Activated T-cell treated with anti-CD3 and anti-CD28 coated beads for 48 hours (primary cell): ENCODE measurements at regions not wholly inside any gene's neighbourhood (a gene's known extent, or its start where the extent isn't known, plus 50 kb on each side); places are given as distances from the start of the nearest gene placed in this dataset.
"Not testable (repeated sequence)": the region's sequence is repeated elsewhere in the genome, so short reads cannot be mapped to it uniquely, and the experiment has no call there.

Source experiments
- DNase-seq: peaks from one replicate; pipeline ENCODE4 v3.0.0-alpha.2; 2020; ENCODE audit warnings: low read depth

GRCh38 chr21:38041493-38041892, 125.2 kb upstream of the KCNJ6 start:
- DNase-seq: no peak

GRCh38 chr21:38042246-38042645, 126.0 kb upstream of the KCNJ6 start:
- DNase-seq: no peak

- no peak for DNase-seq
These were observed 131.9 kb upstream of the KCNJ6 start for GRCh38 chr21:38048167-38048566.

GRCh38 chr21:38054334-38054733, 138.1 kb upstream of the KCNJ6 start:
- DNase-seq: no peak

- DNase-seq: no peak
These were observed 140.2 kb upstream of the KCNJ6 start for GRCh38 chr21:38056481-38056880.

GRCh38 chr21:38057626-38058025, 141.4 kb upstream of the KCNJ6 start:
- DNase-seq: no peak

GRCh38 chr21:38060533-38060932, 144.3 kb upstream of the KCNJ6 start:
- no peak for DNase-seq

GRCh38 chr21:38067086-38067739, 151.0 kb upstream of the KCNJ6 start:
- no peak for DNase-seq

- no peak for DNase-seq
These were observed 156.2 kb upstream of the KCNJ6 start for GRCh38 chr21:38072489-38072888.

GRCh38 chr21:38075833-38076587, 159.8 kb upstream of the KCNJ6 start:
- DNase-seq: no peak

- no peak for DNase-seq
These were observed 161.3 kb upstream of the KCNJ6 start for GRCh38 chr21:38077569-38077968.

- no peak for DNase-seq
These were observed 164.6 kb upstream of the KCNJ6 start for GRCh38 chr21:38080888-38081287.

- no peak for DNase-seq
These were observed 165.5 kb upstream of the KCNJ6 start for GRCh38 chr21:38081708-38082107.

- DNase-seq: no peak
These were observed 166.8 kb upstream of the KCNJ6 start for GRCh38 chr21:38082936-38083485.

GRCh38 chr21:38083535-38083934, 167.3 kb upstream of the KCNJ6 start:
- no peak for DNase-seq

GRCh38 chr21:38086580-38086979, 170.2 kb upstream of the KCNJ15 start:
- DNase-seq: no peak

GRCh38 chr21:38088916-38089762, 167.7 kb upstream of the KCNJ15 start:
- no peak for DNase-seq

GRCh38 chr21:38089763-38090046, 167.1 kb upstream of the KCNJ15 start:
- DNase-seq: no peak

- DNase-seq: not testable (repeated sequence)
These were observed 165.7 kb upstream of the KCNJ15 start for GRCh38 chr21:38091061-38091460.

- no peak for DNase-seq
These were observed 164.7 kb upstream of the KCNJ15 start for GRCh38 chr21:38092051-38092450.

- no peak for DNase-seq
These were observed 161.6 kb upstream of the KCNJ15 start for GRCh38 chr21:38095220-38095619.

GRCh38 chr21:38097789-38098188, 159.0 kb upstream of the KCNJ15 start:
- DNase-seq: no peak
